AG10803 (cell line): ENCODE measurements at regions not wholly inside any gene's neighbourhood (a gene's known extent, or its start where the extent isn't known, plus 50 kb on each side); places are given as distances from the start of the nearest gene placed in this dataset.

ENCODE experiments used
- DNase-seq: peaks from one replicate; pipeline ENCODE4 v3.0.0; 2010; ENCODE audit warnings: low read depth
- H3K4me3 ChIP-seq: 2 replicates; pipeline ENCODE4 v1.5.1; 2011; ENCODE audit warnings: mild to moderate bottlenecking, low read length, control low read depth
- CTCF ChIP-seq: conservative IDR thresholded peaks from 2 replicates; pipeline ENCODE4 v1.5.1; 2011; ENCODE audit warnings: mild to moderate bottlenecking, low read length, control low read depth, inconsistent platforms

DNA sequence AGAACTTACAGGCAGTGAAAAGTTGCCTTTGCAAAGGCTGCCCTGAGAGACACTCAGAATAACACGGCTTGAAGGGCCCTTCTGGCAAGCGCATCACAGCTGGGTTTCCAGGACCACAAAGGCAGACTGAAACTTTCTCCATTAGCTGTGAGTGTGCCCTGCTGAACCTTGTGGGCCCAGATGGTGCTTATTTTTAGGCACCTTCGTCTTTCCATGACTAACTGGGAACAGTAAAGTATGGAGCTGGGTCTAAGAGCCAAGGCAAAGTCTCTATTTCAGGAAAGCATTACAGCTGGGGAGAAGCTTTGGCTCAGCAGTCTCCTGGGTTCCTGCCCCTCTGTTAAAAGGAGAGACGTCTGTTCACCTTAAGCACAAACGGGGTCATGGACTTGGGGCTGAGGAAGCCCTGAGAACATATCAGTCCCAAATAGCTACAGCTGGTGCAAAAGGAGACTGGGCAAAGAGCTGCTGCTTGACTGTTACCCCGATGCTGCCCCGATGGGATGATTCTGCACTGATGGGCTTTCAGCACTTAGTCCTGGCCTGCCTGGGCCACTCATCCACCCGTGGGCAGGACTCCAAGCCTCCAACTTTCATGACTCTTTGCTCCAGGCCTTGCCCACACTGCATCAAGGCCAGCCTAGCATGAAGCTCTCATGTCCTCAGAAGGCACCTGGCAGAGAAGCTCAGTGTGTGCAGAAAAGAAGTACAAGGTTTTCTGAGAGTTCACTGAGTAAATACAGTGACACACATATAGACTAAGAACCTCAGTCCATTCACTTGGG lies 248.3 kb downstream of the PHLDA1 start:
- no peak for DNase-seq
- TF ChIP-seq CTCF: no peak
- no peak overlapping the region for H3K4me3 ChIP-seq

GRCh38 chr12:75782069-75782581 lies 249.5 kb downstream of the PHLDA1 start:
- H3K4me3 ChIP-seq: no peak overlapping the region
- no peak for TF ChIP-seq CTCF
- no peak for DNase-seq

GRCh38 chr12:75781532-75782046 lies 250.0 kb downstream of the PHLDA1 start:
- no peak overlapping the region for H3K4me3 ChIP-seq
- DNase-seq: no peak
- no peak for TF ChIP-seq CTCF

DNA sequence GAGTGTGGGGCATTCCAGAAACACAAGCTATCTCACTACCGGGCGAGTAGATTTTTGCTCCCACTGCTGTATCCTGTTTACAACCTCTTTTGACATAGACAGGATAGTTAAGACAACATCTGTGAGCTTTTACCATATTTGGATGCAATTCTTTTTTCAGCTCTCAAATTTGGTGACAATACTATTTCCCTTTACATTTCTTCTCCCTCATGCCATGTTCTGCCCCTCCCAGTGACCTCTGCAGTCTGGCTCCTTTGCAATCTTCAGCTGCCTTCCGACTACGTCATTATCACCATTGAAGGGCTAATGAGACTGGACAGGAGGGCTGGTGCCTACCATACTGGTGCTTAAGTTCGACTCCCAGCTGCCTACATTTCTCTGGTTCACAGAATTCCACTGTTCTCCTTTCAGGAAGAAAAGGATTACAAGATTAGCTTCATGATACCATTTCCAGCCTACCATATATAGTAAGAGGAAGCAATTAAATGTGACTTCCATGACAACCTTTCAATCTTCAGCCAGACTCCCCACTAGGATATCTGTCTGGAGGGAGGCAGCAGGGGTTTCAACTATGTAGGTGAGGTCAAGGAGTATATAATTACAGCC lies 251.6 kb downstream of the PHLDA1 start:
- no peak for TF ChIP-seq CTCF
- H3K4me3 ChIP-seq: no peak overlapping the region
- DNase-seq: no peak

GRCh38 chr12:75774261-75775052 lies 257.1 kb downstream of the PHLDA1 start:
- TF ChIP-seq CTCF: no peak
- no peak for DNase-seq
- no peak overlapping the region for H3K4me3 ChIP-seq

- DNase-seq: no peak
- TF ChIP-seq CTCF: no peak
- no peak overlapping the region for H3K4me3 ChIP-seq
Observed at GRCh38 chr12:75773377-75773776, 258.2 kb downstream of the PHLDA1 start.
